H1 (cell line): ENCODE measurements at regions not wholly inside any gene's neighbourhood (a gene's known extent, or its start where the extent isn't known, plus 50 kb on each side); places are given as distances from the start of the nearest gene placed in this dataset.

Source experiments
- CBX5 ChIP-seq: fragments of 300-800, 300-1000 bp; sonication (generic); IDR thresholded peaks from 2 replicates; pipeline ENCODE4 v1.7.1; 2016; ENCODE audit warnings: antibody characterized with exemption, low read length, low read depth
- CEBPB ChIP-seq: IDR thresholded peaks from 2 replicates; pipeline ENCODE4 v1.6.1; 2012; ENCODE audit warnings: low read depth, low read length
- HDAC6 ChIP-seq: IDR thresholded peaks from one replicate; pipeline ENCODE4 v1.7.1; 2012; ENCODE audit warnings: low read depth, mild to moderate bottlenecking, inconsistent platforms, low read length, moderate library complexity
- POLR2A ChIP-seq, 2 experiments: IDR thresholded peaks; 1 replicate in 1 of 2; 2 replicates in 1 of 2; pipeline ENCODE4 v1.6.1; 2011; ENCODE audit warnings: low read depth in 2 of 2, low read length in 2 of 2, mild to moderate bottlenecking in 2 of 2; ENCODE audit errors: control extremely low read depth in 1 of 2
- POLR2AphosphoS5 ChIP-seq: IDR thresholded peaks from 2 replicates; pipeline ENCODE4 v1.6.1; 2011; ENCODE audit warnings: low read depth, low read length
- RBBP5 ChIP-seq: IDR thresholded peaks from 2 replicates; pipeline ENCODE4 v1.7.1; 2012; ENCODE audit warnings: low read depth, mild to moderate bottlenecking, inconsistent platforms, low read length, moderate library complexity, borderline replicate concordance
- RNF2 ChIP-seq: fragments of 200-900, 300-1000 bp; sonication (generic); IDR thresholded peaks from 2 replicates; pipeline ENCODE4 v1.7.1; 2016; ENCODE audit warnings: borderline replicate concordance, low read depth, mild to moderate bottlenecking, antibody characterized with exemption, low read length; ENCODE audit not compliant: poor library complexity, severe bottlenecking; ENCODE audit errors: missing control alignments
- RXRA ChIP-seq: IDR thresholded peaks from 2 replicates; pipeline ENCODE4 v1.6.1; 2011; ENCODE audit warnings: low read depth, mild to moderate bottlenecking, low read length, moderate library complexity; ENCODE audit not compliant: insufficient read depth
- SRF ChIP-seq: IDR thresholded peaks from 2 replicates; pipeline ENCODE4 v1.6.1; 2011; ENCODE audit warnings: mild to moderate bottlenecking, low read depth, low read length, moderate library complexity
- TEAD4 ChIP-seq: IDR thresholded peaks from 2 replicates; pipeline ENCODE4 v1.6.1; 2012; ENCODE audit warnings: low read depth, low read length, inconsistent platforms, mixed read lengths
- ZNF274 ChIP-seq: IDR thresholded peaks from 2 replicates; pipeline ENCODE4 v1.7.0; 2012; ENCODE audit warnings: low read length, borderline replicate concordance; ENCODE audit errors: extremely low read depth
- TF ChIP-seq, protein P1 (sequence below), 3 experiments: IDR thresholded peaks; 1 replicate in 2 of 3; 2 replicates in 1 of 3; pipeline versions ENCODE4 v1.5.1 to v1.6.1; 2011; ENCODE audit warnings: low read length in 3 of 3, mild to moderate bottlenecking in 3 of 3, inconsistent platforms in 2 of 3, low read depth in 1 of 3, moderate library complexity in 1 of 3; ENCODE audit not compliant: insufficient read depth in 1 of 3; ENCODE audit errors: control extremely low read depth in 1 of 3

DNA sequence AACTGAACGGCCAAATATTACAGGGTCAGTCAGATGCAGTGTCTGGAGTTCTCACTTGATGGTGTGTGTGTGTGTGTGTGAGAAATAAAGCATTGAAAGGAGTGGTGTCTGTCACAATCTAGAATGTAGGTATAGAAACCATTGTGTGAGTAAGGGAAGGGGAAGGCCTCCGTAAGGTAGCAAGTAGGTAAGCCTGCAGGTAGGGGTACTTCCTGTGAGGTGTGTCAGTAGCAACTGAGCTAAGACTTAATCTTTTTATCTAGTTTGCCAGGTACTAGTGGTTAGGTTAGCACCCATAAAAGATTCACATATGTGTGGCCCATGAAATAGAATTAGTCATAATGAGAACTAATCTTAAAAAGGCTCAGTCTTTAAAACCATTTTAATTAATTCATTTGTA is 1517.8 kb downstream of the SI start:
- TF ChIP-seq, protein P1, sequence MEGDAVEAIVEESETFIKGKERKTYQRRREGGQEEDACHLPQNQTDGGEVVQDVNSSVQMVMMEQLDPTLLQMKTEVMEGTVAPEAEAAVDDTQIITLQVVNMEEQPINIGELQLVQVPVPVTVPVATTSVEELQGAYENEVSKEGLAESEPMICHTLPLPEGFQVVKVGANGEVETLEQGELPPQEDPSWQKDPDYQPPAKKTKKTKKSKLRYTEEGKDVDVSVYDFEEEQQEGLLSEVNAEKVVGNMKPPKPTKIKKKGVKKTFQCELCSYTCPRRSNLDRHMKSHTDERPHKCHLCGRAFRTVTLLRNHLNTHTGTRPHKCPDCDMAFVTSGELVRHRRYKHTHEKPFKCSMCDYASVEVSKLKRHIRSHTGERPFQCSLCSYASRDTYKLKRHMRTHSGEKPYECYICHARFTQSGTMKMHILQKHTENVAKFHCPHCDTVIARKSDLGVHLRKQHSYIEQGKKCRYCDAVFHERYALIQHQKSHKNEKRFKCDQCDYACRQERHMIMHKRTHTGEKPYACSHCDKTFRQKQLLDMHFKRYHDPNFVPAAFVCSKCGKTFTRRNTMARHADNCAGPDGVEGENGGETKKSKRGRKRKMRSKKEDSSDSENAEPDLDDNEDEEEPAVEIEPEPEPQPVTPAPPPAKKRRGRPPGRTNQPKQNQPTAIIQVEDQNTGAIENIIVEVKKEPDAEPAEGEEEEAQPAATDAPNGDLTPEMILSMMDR (IDR thresholded peaks at IDR 0.05; ENCODE audit: control extremely low read depth in 1 of 3, insufficient read depth in 1 of 3, low read depth in 1 of 3, low read length in 3 of 3): no peak
- TF ChIP-seq CBX5 (no peak), RXRA (no peak), POLR2AphosphoS5 (no peak), POLR2A (IDR thresholded peaks at IDR 0.05; ENCODE audit: control extremely low read depth in 1 of 2, low read depth in 2 of 2, low read length in 2 of 2) (no peak), CEBPB (no peak), HDAC6 (no peak), SRF (no peak), ZNF274 (no peak), RNF2 (no peak), RBBP5 (no peak), TEAD4 (no peak)
